GM19025 (cell line): ENCODE measurements at regions not wholly inside any gene's neighbourhood (a gene's known extent, or its start where the extent isn't known, plus 50 kb on each side); places are given as distances from the start of the nearest gene placed in this dataset.
"Not testable (repeated sequence)": the region's sequence is repeated elsewhere in the genome, so short reads cannot be mapped to it uniquely, and the experiment has no call there.

Experiments
- ATAC-seq: cut with Tn5 transposase; IDR thresholded peaks from one replicate; pipeline ENCODE4 v1.9.1; 2021; ENCODE audit warnings: mild to moderate bottlenecking, low read depth, moderate library complexity; ENCODE audit not compliant: unreplicated experiment

DNA sequence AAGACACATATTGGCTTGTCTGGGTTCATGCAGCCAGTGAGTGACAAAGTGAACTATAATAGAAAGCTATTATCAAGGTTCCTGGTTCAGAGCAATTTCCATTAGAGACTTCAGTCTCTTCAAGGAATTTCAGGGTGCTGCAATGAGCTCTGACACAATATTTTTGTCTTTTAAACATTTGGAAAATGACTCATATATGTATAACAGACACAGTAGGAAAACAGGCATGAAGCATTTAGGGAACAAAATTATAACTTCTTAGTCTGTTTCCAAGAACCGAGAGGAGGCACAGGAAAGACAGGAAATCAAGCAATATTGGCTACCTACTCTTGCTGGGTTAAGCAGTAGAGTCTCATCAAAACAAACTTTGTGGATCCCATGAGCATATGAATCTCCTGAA, 170.4 kb downstream of the PTPRC start:
- ATAC-seq, result no peak

DNA sequence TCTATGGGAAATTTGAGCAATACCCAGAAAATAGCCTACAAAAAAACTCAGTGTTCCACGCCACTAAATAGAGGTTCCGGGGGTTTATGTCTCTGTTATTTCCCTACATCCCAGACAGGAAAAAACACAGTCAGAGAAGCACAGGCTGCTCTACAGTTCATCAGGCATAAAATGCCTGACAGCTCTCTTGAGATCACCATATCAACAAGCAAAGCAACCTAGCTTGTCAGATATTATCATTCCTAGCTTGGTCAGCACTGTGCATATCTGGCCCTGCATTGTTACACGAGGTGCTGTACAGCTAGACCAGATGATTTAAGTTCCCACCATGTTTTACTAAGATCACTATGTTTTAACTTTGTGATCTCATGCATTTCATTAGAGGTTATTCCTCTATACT, 172.6 kb downstream of the PTPRC start:
- ATAC-seq, result no peak

DNA sequence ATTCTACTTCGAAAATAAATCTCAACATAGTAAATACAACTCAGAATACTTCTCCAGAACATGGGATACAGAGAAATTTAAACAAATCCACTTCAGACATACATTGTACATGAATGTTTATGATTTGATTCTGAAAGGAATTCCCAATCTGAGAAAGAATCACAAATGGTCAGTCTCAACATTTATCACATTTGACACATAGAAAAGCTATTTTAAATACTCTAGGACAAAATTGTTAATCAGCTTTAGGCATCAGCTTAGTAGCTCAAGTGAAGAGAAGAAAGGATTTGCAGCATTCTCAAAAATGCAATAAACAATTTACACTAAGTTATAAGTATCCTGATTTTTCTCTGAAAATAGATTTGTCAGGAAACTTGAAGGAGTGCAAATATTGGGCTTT, 184.8 kb downstream of the PTPRC start:
- no peak for ATAC-seq

DNA sequence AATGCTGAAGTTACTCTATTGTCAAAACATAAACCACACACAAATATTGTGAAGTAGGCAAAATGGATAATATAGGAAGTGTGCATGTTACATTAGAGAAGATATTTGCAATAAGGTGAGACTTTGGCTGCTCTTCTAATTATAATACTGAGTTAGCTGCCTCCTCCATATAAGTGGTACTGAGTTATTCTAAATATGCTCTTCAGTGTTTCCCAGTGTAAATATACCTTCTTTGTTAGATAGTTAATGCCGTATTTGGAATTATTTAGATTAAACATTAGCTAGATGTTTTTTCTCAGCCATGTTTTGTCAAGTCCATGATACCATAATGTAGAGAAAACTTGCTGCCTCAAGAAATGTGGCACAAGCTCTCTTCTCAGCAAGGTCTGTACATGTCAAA, 186.4 kb downstream of the PTPRC start:
- no peak for ATAC-seq

DNA sequence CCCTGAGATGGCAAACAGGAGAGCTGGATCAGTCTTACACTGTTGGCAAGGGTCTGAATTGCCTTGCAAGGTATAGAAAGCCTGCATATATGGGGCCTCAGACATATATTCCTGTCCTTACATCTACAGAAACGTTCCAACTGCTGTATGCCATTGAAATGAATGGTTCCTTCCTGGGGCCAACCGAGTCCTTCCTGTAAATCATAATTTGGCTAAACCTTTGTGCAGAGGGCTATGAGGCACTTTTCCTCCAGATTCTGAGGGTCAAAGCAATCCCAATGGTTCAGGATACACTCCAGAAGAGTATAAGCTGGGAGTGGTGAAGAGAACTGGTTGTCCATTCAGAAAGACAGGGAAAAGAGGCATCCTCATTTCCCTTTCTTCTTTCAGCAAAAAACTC, 190.5 kb downstream of the PTPRC start:
- ATAC-seq, result no peak

- no peak for ATAC-seq
Measured at GRCh38 chr1:198829944-198830343, 191.1 kb downstream of the PTPRC start.

- ATAC-seq, result no peak
Measured at GRCh38 chr1:198830412-198830811, 191.6 kb downstream of the PTPRC start.

DNA sequence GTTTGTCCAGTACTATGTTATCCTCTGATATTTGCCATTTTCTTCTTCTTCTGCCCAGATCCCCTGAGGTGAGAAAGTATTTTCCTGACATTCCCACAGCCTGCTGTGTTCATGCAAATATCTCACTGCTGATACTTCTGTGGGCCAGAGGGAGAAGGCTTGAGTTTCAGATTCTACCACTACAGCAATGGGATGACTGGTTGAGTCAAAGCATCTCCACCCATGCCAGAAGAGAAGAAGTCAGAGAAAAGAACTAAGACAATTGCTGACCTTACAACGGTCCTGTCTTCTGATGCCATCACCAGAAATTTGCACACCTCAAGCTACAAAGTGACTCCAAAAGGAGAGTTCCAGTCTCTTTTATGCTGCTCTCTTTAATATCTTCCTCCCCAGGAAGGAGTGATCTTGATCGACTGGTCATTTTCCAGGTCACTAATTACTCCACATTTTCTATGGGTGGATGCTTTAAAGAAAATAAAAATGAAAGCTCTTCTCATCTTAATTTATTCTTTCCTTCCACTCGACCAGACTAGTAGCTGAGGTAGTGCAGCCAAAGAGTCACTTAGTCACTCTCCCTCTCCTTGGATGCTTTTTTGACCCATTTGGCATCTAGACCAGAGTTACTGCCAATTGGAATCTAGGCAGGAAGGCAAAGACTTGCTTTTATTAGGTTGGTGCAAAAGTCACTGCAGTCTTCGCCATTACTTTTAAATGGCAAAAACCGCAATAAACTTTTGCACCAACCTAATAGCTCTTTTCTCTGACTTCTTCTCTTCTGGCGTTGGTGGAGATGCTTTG, 195.1 kb downstream of the PTPRC start:
- ATAC-seq, result no peak

- no peak for ATAC-seq
Measured at GRCh38 chr1:198837278-198838021, 198.6 kb downstream of the PTPRC start.

- no peak for ATAC-seq
Measured at GRCh38 chr1:198838022-198838342, 199.1 kb downstream of the PTPRC start.

DNA sequence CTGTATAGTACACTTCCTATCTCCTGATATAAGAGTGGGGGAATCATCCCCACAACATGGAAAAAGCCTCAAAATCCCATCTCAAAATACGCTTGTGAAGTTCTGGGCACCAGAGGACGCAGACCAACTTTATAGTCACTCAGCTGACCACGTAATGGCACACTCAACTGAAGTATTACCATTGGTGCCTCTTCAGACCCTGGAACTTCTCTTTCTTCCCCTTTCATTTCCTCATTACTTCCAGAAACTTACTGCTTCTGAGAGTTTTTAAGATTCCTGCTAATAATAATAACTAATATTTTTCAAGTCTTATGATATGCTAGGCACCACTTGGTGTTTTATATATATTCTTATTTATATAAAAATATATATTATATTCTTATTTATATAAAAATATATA, 202.6 kb downstream of the PTPRC start:
- no peak for ATAC-seq

DNA sequence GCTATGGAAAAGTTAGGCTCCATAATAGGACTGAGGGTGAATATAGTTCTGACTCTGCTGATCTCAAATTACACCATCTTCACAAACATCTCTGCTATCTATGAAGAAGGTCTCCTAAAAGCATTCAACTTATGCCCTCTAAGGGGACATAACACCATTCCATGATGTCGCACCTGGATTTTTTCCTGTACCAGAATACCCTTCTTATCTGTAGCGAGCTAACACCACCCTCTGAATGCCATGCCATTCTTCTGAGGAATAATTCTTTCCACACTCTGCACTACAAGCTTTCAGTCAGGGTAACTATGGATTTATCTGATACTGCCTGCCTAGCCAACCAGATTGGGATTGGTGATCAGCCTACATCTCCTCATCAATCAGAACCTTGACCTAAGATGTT, 203.8 kb downstream of the PTPRC start:
- ATAC-seq, result no peak

DNA sequence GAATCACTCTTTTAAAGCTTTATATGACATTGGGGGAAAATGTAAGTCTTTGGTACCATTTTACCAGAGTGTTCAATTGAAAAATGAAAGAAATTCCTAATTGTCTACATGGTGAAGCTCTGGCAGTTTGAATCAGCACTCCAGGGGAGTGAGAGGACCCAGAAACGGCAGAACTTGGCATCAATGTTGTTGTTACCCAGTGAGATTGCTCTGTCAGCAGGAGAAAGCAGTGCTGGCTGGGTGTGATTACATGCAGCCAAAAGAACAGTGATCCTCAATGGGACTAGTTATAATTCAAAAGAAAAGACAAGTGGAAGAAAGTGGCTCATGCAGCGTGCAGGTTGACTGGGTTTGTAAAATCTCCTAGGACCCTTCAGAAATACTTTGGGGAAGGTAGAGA, 206.4 kb downstream of the PTPRC start:
- ATAC-seq, result no peak

- no peak for ATAC-seq
Measured at GRCh38 chr1:198845851-198846250, 207.0 kb downstream of the PTPRC start.

DNA sequence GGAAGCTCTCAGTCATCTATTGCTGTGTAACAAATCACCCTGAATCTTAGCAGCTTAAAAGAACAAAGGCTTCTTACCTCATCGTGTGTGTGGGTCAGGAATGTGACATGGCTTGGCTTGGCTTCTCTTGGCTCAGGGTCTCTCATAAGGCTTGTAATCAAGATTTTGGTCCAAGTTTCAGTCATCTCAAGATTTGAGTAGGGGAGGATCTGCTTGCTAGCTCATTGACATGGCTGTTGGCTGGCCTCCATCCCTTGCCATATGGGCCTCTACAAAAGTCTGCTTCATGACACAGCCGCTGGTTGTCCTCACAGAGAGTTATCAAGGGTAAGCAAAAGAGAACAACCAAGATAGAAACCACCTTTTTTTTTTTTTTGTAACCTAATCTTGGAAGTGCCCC, 207.7 kb downstream of the PTPRC start:
- no peak for ATAC-seq

DNA sequence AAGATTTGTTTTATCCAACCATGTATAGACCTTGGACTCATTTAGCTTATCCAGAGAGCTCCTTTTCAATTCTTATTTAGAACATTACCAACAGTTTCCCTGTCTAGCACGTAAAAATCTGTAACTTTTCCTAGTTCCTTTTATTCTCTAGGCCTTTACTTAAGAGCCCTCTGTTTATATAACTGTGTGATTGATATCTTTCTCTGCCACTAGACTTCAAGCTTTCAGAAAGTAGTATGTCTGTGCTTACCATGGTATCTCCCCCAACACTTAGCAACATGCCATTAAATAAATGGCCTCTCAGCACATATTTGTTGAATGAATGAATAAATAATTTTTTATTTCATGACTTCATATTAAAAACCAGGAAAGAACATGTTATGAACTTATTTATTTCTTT, 209.4 kb downstream of the PTPRC start:
- no peak for ATAC-seq

DNA sequence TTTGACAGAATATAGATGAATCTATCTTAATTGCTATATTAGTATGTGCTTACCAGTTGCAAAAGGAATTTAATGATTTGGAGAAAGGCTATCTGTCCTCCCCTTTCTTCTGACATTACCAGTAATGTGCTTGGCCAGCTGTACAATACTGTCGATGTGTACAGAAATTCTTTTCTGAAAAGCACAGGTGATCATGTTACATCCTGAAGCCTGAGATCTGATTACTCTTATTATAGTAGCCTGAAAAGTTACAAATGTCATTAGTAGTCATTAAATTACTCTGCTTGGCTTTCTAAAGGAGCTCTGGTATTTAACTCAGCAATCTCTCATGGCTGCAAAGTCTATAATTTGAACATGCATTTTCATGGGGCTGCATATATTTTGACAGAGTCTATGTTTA, 209.8 kb downstream of the PTPRC start:
- ATAC-seq, result no peak

GRCh38 chr1:198849093-198849492, 210.3 kb downstream of the PTPRC start:
- ATAC-seq, result no peak

- ATAC-seq, result no peak
Measured at GRCh38 chr1:198850196-198850595, 211.4 kb downstream of the PTPRC start.

DNA sequence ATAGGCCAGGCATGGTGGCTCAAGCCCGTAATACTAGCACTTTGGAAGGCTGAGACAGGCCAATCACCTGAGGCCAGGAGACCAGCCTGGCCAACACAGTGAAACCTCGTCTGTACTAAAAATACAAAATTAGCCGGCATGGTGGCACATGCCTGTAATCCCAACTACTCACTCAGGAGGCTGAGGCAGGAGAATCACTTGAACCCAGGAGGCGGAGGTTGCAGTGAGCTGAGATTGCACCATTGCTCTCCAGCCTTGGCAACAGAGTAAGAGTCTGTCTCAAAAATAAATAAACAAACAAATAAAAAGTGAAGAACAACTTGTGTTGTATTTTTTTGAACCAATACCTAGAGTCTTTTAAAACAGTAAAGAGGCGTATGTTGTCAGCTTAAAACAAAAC, 212.1 kb downstream of the PTPRC start:
- ATAC-seq, result not testable (repeated sequence)

GRCh38 chr1:198856601-198857000, 217.8 kb downstream of the PTPRC start:
- ATAC-seq, result no peak

GRCh38 chr1:198858033-198858432, 219.2 kb downstream of the PTPRC start:
- ATAC-seq, result no peak
